Kidney glomerular epithelial cell (primary cell): ENCODE measurements at regions not wholly inside any gene's neighbourhood (a gene's known extent, or its start where the extent isn't known, plus 50 kb on each side); places are given as distances from the start of the nearest gene placed in this dataset.
"Not testable (repeated sequence)": the region's sequence is repeated elsewhere in the genome, so short reads cannot be mapped to it uniquely, and the experiment has no call there.

ENCODE experiments used
- DNase-seq: peaks from one replicate; lab custom pipeline; 2025; lab: John Stamatoyannopoulos, UW

GRCh38 chr6:126667728-126668127, 327.8 kb downstream of the CENPW start:
- no peak for DNase-seq

- no peak for DNase-seq
Measured at GRCh38 chr6:126672649-126673048, 332.7 kb downstream of the CENPW start.

- DNase-seq: not testable (repeated sequence)
Measured at GRCh38 chr6:126673749-126674148, 333.8 kb downstream of the CENPW start.

- DNase-seq: no peak
Measured at GRCh38 chr6:126682440-126682839, 342.5 kb downstream of the CENPW start.

GRCh38 chr6:126685182-126685581, 345.3 kb downstream of the CENPW start:
- DNase-seq: no peak

- DNase-seq: no peak
Measured at GRCh38 chr6:126696921-126697693, 357.2 kb downstream of the CENPW start.

GRCh38 chr6:126698732-126699240, 358.9 kb downstream of the CENPW start:
- no peak for DNase-seq

GRCh38 chr6:126701676-126702560, 362.0 kb downstream of the CENPW start:
- no peak for DNase-seq

GRCh38 chr6:126716032-126716431, 376.1 kb downstream of the CENPW start:
- no peak for DNase-seq

- DNase-seq: peak; percentile 60
Measured at GRCh38 chr6:126716826-126717509, 377.1 kb downstream of the CENPW start.

GRCh38 chr6:126718600-126719327, 378.8 kb downstream of the CENPW start:
- DNase-seq: no peak

GRCh38 chr6:126720304-126720703, 380.4 kb downstream of the CENPW start:
- no peak for DNase-seq

GRCh38 chr6:126721581-126722160, 381.8 kb downstream of the CENPW start:
- peak; percentile 33 for DNase-seq

- DNase-seq: no peak
Measured at GRCh38 chr6:126722411-126722810, 382.5 kb downstream of the CENPW start.

- DNase-seq: no peak
Measured at GRCh38 chr6:126723541-126724170, 383.7 kb downstream of the CENPW start.

GRCh38 chr6:126724821-126725220, 384.9 kb downstream of the CENPW start:
- DNase-seq: no peak

- DNase-seq: not testable (repeated sequence)
Measured at GRCh38 chr6:126726454-126726853, 386.5 kb downstream of the CENPW start.

GRCh38 chr6:126738146-126738545, 380.3 kb upstream of the RSPO3 start:
- no peak for DNase-seq

- no peak for DNase-seq
Measured at GRCh38 chr6:126738641-126739040, 379.8 kb upstream of the RSPO3 start.

- no peak for DNase-seq
Measured at GRCh38 chr6:126743076-126743475, 375.4 kb upstream of the RSPO3 start.
